DND-41 (cell line): ENCODE measurements at regions not wholly inside any gene's neighbourhood (a gene's known extent, or its start where the extent isn't known, plus 50 kb on each side); places are given as distances from the start of the nearest gene placed in this dataset.

Experiments
- EZH2 ChIP-seq: IDR thresholded peaks from 3 replicates; pipeline ENCODE4 v1.6.1; 2012; ENCODE audit warnings: borderline replicate concordance, low read depth, mild to moderate bottlenecking, moderate library complexity, low read length, inconsistent platforms; ENCODE audit not compliant: severe bottlenecking
- TF ChIP-seq, protein P1 (sequence below): IDR thresholded peaks from 2 replicates; pipeline ENCODE4 v1.5.1; 2012; ENCODE audit warnings: borderline replicate concordance, low read length, moderate library complexity, mild to moderate bottlenecking; ENCODE audit not compliant: poor library complexity, severe bottlenecking; ENCODE audit errors: extremely low read depth

DNA sequence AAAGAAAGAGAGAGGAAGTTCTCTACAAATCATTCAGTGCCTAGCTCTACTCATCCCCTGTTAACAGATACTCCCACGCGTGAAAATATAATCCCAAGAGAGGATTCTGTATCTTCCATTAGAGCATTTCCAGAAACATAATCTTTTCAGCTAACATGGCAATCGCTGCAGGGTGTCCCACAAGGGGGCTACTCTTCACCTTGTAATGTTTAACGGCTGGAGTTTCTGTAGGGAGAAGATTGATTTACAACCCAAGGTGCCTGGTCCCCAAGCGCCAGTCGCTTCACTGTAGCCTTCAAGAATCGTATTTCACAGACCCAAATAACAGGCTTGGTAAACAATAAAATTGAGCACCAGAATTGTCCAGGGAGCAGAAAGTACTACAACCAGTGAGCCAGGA is 318.7 kb downstream of the TLE1 start:
- TF ChIP-seq, protein P1, sequence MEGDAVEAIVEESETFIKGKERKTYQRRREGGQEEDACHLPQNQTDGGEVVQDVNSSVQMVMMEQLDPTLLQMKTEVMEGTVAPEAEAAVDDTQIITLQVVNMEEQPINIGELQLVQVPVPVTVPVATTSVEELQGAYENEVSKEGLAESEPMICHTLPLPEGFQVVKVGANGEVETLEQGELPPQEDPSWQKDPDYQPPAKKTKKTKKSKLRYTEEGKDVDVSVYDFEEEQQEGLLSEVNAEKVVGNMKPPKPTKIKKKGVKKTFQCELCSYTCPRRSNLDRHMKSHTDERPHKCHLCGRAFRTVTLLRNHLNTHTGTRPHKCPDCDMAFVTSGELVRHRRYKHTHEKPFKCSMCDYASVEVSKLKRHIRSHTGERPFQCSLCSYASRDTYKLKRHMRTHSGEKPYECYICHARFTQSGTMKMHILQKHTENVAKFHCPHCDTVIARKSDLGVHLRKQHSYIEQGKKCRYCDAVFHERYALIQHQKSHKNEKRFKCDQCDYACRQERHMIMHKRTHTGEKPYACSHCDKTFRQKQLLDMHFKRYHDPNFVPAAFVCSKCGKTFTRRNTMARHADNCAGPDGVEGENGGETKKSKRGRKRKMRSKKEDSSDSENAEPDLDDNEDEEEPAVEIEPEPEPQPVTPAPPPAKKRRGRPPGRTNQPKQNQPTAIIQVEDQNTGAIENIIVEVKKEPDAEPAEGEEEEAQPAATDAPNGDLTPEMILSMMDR, result no peak
- TF ChIP-seq EZH2, result no peak
